HepG2 (cell line): ENCODE measurements at regions not wholly inside any gene's neighbourhood (a gene's known extent, or its start where the extent isn't known, plus 50 kb on each side); places are given as distances from the start of the nearest gene placed in this dataset.

Experiments used
- ATAC-seq: fragments of 200-7000 bp; cut with Tn5 transposase; 3 replicates; pipeline ENCODE4 v1.9.1; 2020; ENCODE audit warnings: mild to moderate bottlenecking, moderate library complexity
- BruUV-seq: library from RNA; stranded (reverse); fragments of 400-500 nt; replicated peaks from 2 replicates; lab custom pipeline; 2021; lab: Mats Ljungman, UMichigan
- CTCF ChIA-PET: fragments of 300-600 bp; formaldehyde crosslinking; extraction: SDS; loops from one replicate; lab custom pipeline; 2021; ENCODE audit warnings: low total read pairs, inconsistent platforms, low intra/inter-chr PET ratio; lab: Yijun Ruan, JAX
- POLR2A ChIA-PET: fragments of 350-600 bp; sonication (Branson Sonifier 250); formaldehyde crosslinking; loops from one replicate; lab custom pipeline; 2020; ENCODE audit warnings: antibody characterized with exemption, inconsistent platforms; lab: Yijun Ruan, JAX
- DNase-seq: peaks from one replicate; pipeline ENCODE4 v3.0.0-alpha.2; 2015; ENCODE audit warnings: low spot score
- FAIRE-seq: peaks from 3 replicates; lab custom pipeline; 2011; peaks lifted over from hg19 to GRCh38; lab: Jason Lieb, UNC
- H2AFZ ChIP-seq: one replicate; pipeline ENCODE4 v1.6.1; 2011; ENCODE audit warnings: low read length, inconsistent platforms
- H3K27ac ChIP-seq: fragments of 300-600 bp; 3 replicates; pipeline ENCODE4 v1.8.0; 2011; ENCODE audit warnings: mixed run types, mild to moderate bottlenecking, mixed read lengths, low read length, inconsistent platforms; ENCODE audit not compliant: insufficient read depth; ENCODE audit errors: extremely low read length
- H3K27me3 ChIP-seq, 2 experiments: fragments of 200-600 bp in 1 of 2; 2 replicates in 1 of 2; 3 replicates in 1 of 2; pipeline versions ENCODE4 v1.6.0 to v1.8.0; 2011; ENCODE audit warnings: low read length in 2 of 2, mild to moderate bottlenecking in 2 of 2, moderate library complexity in 2 of 2, inconsistent platforms in 1 of 2; ENCODE audit not compliant: insufficient read depth in 2 of 2, control insufficient read depth in 1 of 2
- H3K36me3 ChIP-seq, 2 experiments: fragments of 200-600 bp in 1 of 2; replicated peaks in 1 of 2; 2 replicates in 1 of 2; 3 replicates in 1 of 2; pipeline versions ENCODE4 v1.5.1 to v1.8.0; 2011; ENCODE audit warnings: low read length in 2 of 2, inconsistent platforms in 1 of 2; ENCODE audit not compliant: insufficient read depth in 2 of 2, control insufficient read depth in 1 of 2
- H3K4me1 ChIP-seq: 2 replicates; pipeline ENCODE4 v1.5.1; 2012; ENCODE audit warnings: low read length, inconsistent platforms; ENCODE audit not compliant: insufficient read depth
- H3K4me2 ChIP-seq: 2 replicates; pipeline ENCODE4 v1.6.0; 2011; ENCODE audit warnings: low read depth, low read length, inconsistent platforms
- H3K4me3 ChIP-seq, 3 experiments: fragments of 200-600 bp in 1 of 3; sonication (generic), shearing (Covaris generic) in 1 of 3; replicated peaks in 1 of 3; 2 replicates each; pipeline ENCODE4 v1.5.1; 2011 to 2016; ENCODE audit warnings: low read length in 3 of 3, inconsistent platforms in 2 of 3, low read depth in 2 of 3, mild to moderate bottlenecking in 2 of 3, control low read depth in 1 of 3, mixed read lengths in 1 of 3; ENCODE audit not compliant: insufficient read depth in 1 of 3
- H3K79me2 ChIP-seq: one replicate; pipeline ENCODE4 v1.6.1; 2011; ENCODE audit warnings: low read length, inconsistent platforms; ENCODE audit not compliant: insufficient read depth
- H3K9ac ChIP-seq: 2 replicates; pipeline ENCODE4 v1.6.0; 2011; ENCODE audit warnings: mild to moderate bottlenecking, low read depth, low read length, inconsistent platforms; ENCODE audit not compliant: insufficient read depth
- H3K9me3 ChIP-seq: 2 replicates; pipeline ENCODE4 v1.5.1; 2012; ENCODE audit warnings: mild to moderate bottlenecking, low read length
- H4K20me1 ChIP-seq: 2 replicates; pipeline ENCODE4 v1.6.0; 2011; ENCODE audit warnings: inconsistent platforms, mild to moderate bottlenecking, low read length, moderate library complexity; ENCODE audit not compliant: insufficient read depth
- BRF2 ChIP-seq: sonication (generic); formaldehyde crosslinking; IDR thresholded peaks from 2 replicates; pipeline ENCODE4 v1.8.1; 2022; ENCODE audit warnings: mild to moderate bottlenecking, missing genetic modification reagents
- E2F5 ChIP-seq: sonication (generic); formaldehyde crosslinking; conservative IDR thresholded peaks from 2 replicates; pipeline ENCODE4 v1.4.0; 2020; ENCODE audit warnings: missing genetic modification reagents
- EEA1 ChIP-seq: sonication (generic); formaldehyde crosslinking; IDR thresholded peaks from 2 replicates; pipeline ENCODE4 v1.5.1; 2020; ENCODE audit warnings: mild to moderate bottlenecking, missing genetic modification reagents, borderline replicate concordance
- ELF4 ChIP-seq: sonication (generic); formaldehyde crosslinking; IDR thresholded peaks from 2 replicates; pipeline ENCODE4 v1.5.0; 2020; ENCODE audit warnings: missing genetic modification reagents, mild to moderate bottlenecking, moderate library complexity, borderline replicate concordance
- FOXM1 ChIP-seq: sonication (generic); formaldehyde crosslinking; IDR thresholded peaks from 2 replicates; pipeline ENCODE4 v1.5.0; 2020; ENCODE audit warnings: missing genetic modification reagents
- FOXO4 ChIP-seq: sonication (generic); formaldehyde crosslinking; conservative IDR thresholded peaks from 2 replicates; pipeline ENCODE4 v1.8.1; 2023; ENCODE audit warnings: missing genetic modification reagents
- HMG20B ChIP-seq: conservative IDR thresholded peaks from 2 replicates; pipeline ENCODE4 v1.6.1; 2016; ENCODE audit warnings: missing genetic modification reagents, missing compliant biosample characterization
- RXRB ChIP-seq: IDR thresholded peaks from 2 replicates; pipeline ENCODE4 v1.6.1; 2016; ENCODE audit warnings: borderline replicate concordance, missing genetic modification reagents, missing compliant biosample characterization
- TRIM24 ChIP-seq: sonication (generic); formaldehyde crosslinking; IDR thresholded peaks from 2 replicates; pipeline ENCODE4 v1.8.0; 2022; ENCODE audit warnings: mild to moderate bottlenecking, missing genetic modification reagents
- ZBTB3 ChIP-seq: sonication (generic); formaldehyde crosslinking; IDR thresholded peaks from 2 replicates; pipeline ENCODE4 v1.4.0; 2020; ENCODE audit warnings: low read depth, mild to moderate bottlenecking, moderate library complexity, missing genetic modification reagents, borderline replicate concordance
- ZFP62 ChIP-seq: sonication (generic); formaldehyde crosslinking; IDR thresholded peaks from 2 replicates; pipeline ENCODE4 v1.4.0; 2020; ENCODE audit warnings: missing genetic modification reagents
- ZNF136 ChIP-seq: sonication (generic); formaldehyde crosslinking; IDR thresholded peaks from 2 replicates; pipeline ENCODE4 v1.8.1; 2022; ENCODE audit warnings: low read depth, mild to moderate bottlenecking, moderate library complexity, missing genetic modification reagents
- ZNF329 ChIP-seq: sonication (generic); formaldehyde crosslinking; IDR thresholded peaks from 2 replicates; pipeline ENCODE4 v1.9.0; 2021; ENCODE audit warnings: low read depth, mild to moderate bottlenecking, missing genetic modification reagents
- ZNF414 ChIP-seq: sonication (generic); formaldehyde crosslinking; IDR thresholded peaks from 2 replicates; pipeline ENCODE4 v1.5.0; 2020; ENCODE audit warnings: missing genetic modification reagents
- ZNF552 ChIP-seq: sonication (generic); formaldehyde crosslinking; IDR thresholded peaks from 2 replicates; pipeline ENCODE4 v1.9.0; 2022; ENCODE audit warnings: missing genetic modification reagents, mild to moderate bottlenecking, borderline replicate concordance
- ZNF800 ChIP-seq: sonication (generic); formaldehyde crosslinking; IDR thresholded peaks from 2 replicates; pipeline ENCODE4 v1.4.0; 2020; ENCODE audit warnings: missing genetic modification reagents
- WGBS: methylation state at CpG from one replicate; pipeline ENCODE4 v1.1.6; 2017; ENCODE audit warnings: low lambda C conversion rate; 5-methylcytosine and 5-hydroxymethylcytosine counted together
- in situ Hi-C: cut with HindIII; loops from 2 replicates; pipeline ENCODE4 v1.10.0; 2017; ENCODE audit warnings: low pct_unique_long_range_greater_than_20kb; ENCODE audit not compliant: extremely low pct_ligation_motif_present
- intact Hi-C: fragments of 100-400 bp; cut with micrococcal nuclease; formaldehyde crosslinking; loops from one replicate; pipeline ENCODE4 v1.10.0; 2022; ENCODE audit not compliant: unreplicated experiment

GRCh38 chr3:76083992-76084391, 298.6 kb upstream of the ZNF717 start (continued):
- TF ChIP-seq ZBTB3, result no peak

- 1% methylated on average over 3 of the region's 3 CpGs for WGBS
Observed at GRCh38 chr3:76096036-76096435, 310.7 kb upstream of the ZNF717 start.

More at GRCh38 chr3:76096036-76096435, 310.7 kb upstream of the ZNF717 start:
- ChIA-PET CTCF (no interaction called here), POLR2A (no interaction called here)
- no peaks in the 10 kb centered on the region for H3K27me3 ChIP-seq
- H2AFZ ChIP-seq, result no peak overlapping the region
- TF ChIP-seq ZNF800 (CRISPR knock-in tag), result no peak
- no peak for TF ChIP-seq TRIM24 (CRISPR knock-in tag)
- TF ChIP-seq ZFP62 (CRISPR knock-in tag), result no peak
- no peak for TF ChIP-seq FOXM1 (CRISPR knock-in tag)
- TF ChIP-seq E2F5 (CRISPR knock-in tag), result no peak
- TF ChIP-seq HMG20B (CRISPR knock-in tag), result no peak
- no peak for TF ChIP-seq ZNF414
- no peak for TF ChIP-seq ELF4
- no peak for TF ChIP-seq FOXO4 (CRISPR knock-in tag)
- TF ChIP-seq ZNF136 (CRISPR knock-in tag), result no peak
- TF ChIP-seq ZNF329 (CRISPR knock-in tag), result no peak
- no peak for TF ChIP-seq ZNF552 (CRISPR knock-in tag)
- TF ChIP-seq RXRB (CRISPR knock-in tag), result no peak
- TF ChIP-seq BRF2 (CRISPR knock-in tag), result no peak
- TF ChIP-seq EEA1 (CRISPR knock-in tag), result no peak
- no peaks in the 10 kb centered on the region for H3K36me3 ChIP-seq
- no peak overlapping the region for H3K4me2 ChIP-seq
- H3K9ac ChIP-seq, result no peak overlapping the region
- intact Hi-C loops (no loop called here), in situ Hi-C loops (no loop called here)
- no peak overlapping the region for H3K27ac ChIP-seq
- H3K9me3 ChIP-seq, result no peaks in the 10 kb centered on the region
- no peaks in the 10 kb centered on the region for H3K79me2 ChIP-seq
- no peak for DNase-seq
- no peaks in the 10 kb centered on the region for H3K4me1 ChIP-seq
- BruUV-seq, result no TSS peak
- H4K20me1 ChIP-seq, result no peaks in the 10 kb centered on the region
- FAIRE-seq, result no peak
- no peak overlapping the region for H3K4me3 ChIP-seq
- ATAC-seq, result no peak
